HG02870 (cell line): ENCODE measurements at regions not wholly inside any gene's neighbourhood (a gene's known extent, or its start where the extent isn't known, plus 50 kb on each side); places are given as distances from the start of the nearest gene placed in this dataset.

ENCODE experiments used
- ATAC-seq: cut with Tn5 transposase; IDR thresholded peaks from one replicate; pipeline ENCODE4 v1.9.1; 2021; ENCODE audit warnings: mild to moderate bottlenecking, moderate library complexity; ENCODE audit not compliant: unreplicated experiment

DNA sequence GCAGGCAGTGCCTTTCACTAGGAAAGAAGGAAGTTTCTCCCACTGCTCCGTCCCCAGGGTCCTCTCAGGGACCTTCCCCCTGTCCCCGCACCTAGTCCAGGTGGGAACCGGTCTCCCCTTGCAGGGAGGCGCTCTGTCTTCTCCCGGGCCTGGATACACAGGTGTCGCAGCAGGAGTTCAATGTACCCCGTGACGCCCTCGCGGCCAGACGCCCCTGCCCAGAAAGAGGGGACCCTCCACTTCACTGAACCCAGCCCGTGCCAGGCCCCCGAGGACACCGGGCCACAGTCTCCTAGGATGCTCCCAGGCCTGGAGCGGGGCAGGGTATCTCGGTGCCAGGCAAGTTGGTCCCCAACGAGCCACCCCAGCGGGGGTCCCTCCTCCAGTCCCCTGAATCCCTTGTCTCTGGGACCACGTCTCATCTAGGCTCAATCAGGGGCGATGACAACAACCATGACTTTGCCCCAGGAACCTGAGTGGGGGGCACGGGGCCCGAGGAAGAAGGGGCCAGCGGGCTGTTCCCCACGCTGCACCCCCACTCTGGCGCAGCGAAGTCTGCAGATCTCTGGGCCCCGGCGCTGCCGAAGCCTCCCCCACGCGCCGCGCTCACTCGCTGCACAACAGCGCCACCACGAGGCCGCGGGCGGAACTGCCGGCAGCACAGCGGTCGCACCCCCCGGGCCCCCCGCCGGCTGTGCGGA is 103.0 kb downstream of the EDN3 start:
- no peak for ATAC-seq

DNA sequence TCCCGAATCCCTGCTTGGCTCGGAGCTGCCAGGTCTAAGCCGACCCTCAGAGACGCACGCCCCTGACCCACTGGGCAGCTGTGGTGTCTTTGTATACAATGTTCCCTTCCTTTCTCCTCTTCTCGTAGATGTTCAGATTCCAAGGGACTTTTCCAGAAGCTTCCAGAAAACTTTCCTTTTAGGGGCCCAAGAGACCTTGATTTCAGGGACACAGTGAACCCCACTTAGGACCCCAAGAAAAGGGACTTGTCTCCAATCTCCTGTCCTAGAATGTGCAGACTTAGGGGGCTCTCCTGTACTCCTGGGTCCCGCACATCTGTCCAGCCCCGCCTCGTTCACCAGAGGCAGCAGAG is 103.5 kb downstream of the EDN3 start:
- no peak for ATAC-seq

DNA sequence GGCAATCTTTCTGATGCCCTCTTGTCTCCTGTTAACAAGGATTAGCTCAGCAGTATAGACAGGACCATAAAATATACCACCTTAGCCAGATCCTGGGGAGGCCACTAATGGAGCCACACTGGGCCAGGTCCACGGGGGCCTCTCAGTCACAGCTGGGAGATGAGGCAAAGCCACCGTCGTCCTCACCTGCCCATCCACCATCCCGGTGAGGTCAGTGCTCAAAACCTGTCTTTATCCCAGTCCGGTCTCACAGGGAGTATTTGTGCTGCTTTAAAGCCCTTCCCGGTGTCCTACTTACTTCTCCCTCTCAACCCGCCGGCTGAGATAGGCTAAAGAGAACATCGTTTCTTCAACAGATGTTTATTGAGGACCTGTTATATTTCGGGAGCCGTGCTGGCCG is 104.3 kb downstream of the EDN3 start:
- no peak for ATAC-seq

DNA sequence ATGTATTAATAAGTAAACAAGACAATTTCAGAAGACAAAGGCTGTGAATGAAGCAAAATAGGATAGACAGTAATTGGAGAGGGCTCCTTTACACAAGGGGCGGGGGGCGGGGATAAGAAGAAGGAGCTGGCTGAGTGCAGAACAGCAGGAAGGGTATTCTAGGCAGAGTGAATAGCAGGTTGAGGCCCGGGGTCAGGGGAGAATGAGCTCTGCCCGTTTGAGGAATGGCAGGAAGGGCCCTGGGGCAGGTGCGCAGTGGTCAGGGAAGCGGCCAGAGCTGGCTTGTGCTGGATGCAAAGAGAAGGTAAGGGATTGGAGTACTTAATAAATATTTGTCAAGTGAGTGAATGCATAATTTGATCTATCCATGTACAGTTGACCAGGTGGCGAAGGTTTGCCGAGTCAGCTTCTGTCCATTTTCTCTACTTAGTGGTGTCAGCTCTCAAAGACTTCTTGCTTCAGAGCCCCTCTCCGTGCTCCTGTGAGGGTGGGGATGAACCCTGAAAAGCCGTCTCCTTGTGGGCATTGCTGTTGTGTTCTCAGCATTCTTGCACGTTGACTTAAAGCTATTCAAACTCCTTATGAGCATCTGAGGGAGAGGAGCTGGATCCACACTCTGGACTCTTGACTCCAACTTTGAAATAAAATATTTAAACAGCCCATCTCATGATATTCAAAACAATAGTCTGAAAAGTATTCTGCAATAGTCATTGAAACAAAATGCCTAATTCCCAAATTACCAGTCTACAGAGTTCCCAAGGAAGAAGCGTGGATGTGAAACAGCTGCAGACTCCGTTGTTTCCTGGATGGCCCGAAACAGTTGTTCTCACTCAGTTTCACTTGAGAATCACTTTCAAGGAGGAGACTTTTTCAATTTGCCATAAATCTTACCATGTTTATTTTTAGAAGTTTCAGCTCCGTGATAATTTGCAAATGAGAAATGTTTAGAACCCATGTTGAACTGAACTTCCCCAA is 105.1 kb downstream of the EDN3 start:
- ATAC-seq, result no peak

DNA sequence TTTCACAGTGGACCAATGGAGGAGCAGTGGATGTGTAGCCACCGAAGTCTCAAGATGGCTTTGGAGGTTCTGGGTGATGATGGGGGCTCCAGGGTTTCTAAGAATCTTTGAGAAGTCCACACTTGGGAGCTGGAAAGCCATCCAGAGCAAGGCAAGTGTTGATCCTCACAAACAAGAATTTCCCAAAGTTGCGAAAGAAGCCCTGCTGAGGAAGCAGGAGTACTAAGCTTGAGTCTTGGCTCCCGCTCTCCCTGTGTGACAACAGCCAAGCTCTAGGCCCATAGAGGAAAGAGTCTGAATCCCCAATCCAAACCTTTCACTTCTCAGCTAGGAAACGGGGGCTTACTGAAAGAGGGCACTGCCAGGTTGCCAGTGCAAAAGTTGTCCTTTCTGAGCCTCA is 106.0 kb downstream of the EDN3 start:
- no peak for ATAC-seq

DNA sequence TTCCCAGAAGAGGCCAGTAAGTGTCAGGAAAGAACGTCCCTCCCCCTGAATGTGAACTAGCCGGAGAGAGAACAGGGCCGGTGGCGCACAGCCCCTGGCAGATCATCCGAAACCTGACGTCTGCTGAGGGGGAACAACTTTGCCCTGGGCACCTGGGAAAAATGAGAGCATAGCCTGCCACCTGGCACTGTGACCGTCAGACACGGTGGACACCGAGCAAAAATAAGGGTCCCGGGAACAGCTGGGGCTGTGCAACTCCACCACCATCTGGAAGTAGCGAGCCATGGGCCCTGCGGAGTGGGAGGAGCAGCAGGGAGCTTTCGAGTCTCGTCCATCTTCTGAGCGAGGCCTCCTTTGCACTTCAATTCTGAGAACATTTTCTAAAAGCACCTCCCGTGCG is 110.8 kb downstream of the EDN3 start:
- no peak for ATAC-seq

DNA sequence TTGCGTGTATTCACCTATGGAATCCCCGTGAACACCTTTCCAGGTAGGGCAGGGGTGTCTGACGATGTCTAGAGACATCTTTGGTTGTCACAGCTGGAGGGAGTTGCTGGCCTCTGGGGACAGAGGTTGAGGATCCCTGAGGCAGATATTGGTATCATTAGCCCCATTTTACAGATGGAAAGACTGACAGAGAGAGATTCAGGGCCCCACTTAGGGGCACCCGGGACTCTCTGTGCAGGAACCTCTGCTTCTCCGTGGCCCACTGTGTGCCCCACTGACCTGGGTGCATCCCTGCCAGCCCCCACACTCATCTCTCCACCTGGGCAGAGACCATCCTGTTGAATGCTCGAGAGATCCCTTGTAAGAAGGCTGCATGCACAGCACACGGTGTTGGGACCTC is 111.2 kb downstream of the EDN3 start:
- no peak for ATAC-seq

DNA sequence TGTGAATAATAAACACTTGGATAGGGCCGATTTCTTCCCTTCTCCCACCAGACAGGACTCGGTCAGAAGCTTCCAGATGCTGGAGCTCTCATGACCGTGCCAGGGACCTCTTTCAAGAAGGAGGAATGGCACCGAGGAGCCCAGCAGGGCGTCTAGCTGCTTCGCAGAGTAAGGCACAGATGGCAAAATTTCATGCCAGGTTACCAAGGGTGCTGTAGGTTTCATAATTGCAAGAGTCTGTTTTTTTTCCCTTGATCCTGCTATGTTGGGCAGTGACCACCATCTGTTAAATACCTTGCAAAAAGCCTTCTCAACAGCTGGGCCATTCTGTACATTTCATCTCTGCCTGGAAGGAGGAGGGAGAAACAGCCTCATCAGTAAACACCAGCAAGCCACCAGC is 111.8 kb downstream of the EDN3 start:
- ATAC-seq, result no peak

DNA sequence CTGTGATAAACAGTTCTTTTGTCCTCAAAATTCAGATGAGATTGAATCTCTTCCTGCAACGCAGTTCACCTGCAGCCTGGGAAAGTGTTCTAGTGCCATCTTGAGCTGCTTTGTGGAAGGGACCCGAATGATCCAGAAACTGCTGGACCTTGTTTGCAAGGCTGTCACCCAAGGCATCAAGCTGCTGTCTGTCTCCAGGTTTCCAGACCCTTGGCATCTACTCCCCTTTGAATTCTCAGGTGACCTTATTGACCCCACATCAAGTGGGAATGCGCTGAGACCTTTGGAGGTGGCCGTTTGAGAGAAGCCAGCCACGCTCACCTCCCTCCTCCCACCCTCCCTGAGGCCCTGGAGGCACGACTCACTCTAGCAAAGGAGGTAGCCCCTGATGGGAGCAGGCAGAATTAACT is 112.5 kb downstream of the EDN3 start:
- ATAC-seq, result no peak

DNA sequence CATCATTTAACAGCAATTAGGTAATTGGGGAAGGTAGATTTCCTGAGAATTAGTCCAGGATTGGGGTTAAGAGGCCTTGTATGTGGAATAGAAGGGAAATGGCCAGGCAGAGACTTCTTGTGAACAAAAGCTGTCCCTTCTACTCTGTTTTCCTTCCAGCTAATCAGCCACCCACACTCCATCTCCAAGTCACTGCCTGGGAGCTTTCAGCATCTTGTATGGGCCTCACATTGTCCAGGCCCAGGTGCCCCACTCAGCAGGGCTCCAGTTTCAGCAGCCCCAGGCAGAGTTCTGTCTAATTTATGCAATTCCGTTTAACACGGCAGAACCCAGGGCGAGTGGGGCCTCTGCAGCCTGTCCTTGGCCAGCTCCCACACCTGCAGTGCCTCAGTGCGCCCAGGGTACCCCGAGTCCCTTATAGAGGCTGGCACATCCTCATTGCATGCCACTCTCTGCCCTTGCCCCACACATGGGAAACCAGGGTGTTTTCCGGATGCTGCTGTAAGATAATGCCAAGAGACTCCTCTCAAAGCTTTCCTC is 113.0 kb downstream of the EDN3 start:
- no peak for ATAC-seq

DNA sequence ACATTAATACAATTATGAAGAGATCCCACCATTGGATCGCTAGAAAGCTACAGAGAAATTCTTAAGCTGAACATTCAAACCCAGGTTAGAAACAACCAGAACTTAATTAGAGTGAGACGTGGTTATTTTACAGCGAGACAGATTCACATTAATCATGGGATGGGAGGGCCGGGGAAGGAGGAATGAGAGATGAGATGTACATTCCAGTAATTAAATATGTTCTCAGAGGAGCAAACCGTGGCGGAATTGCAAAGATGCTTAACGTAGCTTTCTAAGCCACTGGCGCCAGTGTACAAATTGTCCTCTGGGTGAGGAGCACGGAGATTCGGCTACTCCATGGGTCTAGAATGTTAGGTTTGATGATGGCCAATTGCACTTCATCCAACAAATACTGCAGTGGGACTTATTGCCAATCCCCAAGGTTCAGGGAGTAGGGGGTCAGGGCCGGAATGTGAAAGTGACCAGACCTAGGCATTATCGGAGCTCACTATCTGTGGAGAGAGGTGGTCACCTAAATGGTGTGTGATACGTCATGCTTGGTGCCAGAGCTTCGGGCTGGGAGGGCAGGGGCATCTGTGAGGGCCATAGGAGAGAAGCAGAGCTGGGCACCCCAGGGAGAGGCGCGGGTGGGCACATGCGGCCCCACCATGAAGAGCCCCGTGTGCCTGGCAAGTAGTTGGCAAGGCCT is 114.7 kb downstream of the EDN3 start:
- no peak for ATAC-seq

DNA sequence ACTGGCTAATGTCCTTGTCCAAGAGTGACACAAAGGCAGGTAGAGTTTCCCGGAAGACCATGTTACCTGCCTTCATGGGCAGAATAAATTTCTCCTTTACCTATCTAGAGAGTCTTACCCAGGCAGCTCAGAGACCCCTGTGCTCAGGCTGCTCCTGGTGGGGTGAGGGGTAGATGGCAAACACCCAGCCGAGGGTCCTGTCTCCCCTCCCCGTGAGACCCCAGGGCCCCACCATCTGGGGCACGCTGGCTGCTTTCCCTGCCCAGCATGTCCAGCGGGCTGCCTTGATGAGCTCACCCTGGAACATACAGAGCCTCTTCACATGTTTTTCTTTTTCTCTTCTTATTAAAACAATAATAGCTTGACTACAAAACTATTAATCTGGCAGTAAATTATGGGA is 116.5 kb downstream of the EDN3 start:
- no peak for ATAC-seq

DNA sequence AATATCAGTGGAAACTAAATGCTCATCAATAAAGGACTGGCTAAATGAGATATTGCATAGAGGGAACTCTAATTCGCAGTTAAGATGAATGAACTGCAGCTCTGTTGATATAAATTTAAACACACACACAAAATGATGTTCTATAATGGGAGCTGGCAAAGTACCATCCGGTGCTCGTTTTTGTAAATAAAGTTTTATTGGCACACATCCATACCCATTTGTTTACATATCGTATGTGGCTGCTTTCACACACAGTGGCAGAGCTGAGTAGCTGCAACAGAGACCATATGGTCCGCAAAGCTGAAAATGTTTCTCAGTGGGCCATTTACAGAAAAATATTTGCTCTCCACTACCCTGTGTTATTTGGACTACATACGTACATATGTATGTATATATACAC is 120.7 kb downstream of the EDN3 start:
- no peak for ATAC-seq

DNA sequence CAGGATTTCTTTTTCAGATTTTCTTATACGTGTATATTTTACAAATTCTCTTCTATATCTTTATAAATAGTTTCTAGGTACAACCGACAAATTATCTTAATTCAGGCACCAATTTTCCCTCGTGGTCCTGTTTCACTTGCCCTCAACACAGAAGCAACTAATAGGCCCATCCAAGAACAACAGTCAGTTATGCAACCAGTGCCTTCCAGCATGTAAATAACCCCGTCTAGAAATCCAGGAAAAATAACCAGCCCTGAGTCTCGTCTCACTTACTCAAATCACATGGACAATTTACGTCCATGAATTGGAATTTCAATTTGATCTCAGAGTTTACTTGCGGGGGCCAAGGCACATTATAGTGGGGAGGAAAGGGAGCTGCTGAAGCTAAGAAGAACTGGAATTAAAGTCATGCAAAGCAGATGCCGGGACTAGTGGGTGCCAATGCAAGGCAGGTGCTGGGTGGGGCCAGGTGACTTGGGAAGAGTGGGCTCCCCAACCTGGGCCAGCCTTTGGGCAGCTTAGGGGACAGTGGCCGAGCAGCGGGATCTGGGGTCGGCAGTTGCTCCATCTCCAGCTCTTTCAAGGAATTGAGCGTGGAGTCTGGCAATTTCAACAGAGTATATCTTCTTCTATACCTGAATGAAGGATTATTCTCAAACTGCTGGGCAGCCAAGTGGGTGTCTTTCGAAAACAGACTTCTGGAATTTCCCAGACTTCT is 121.7 kb downstream of the EDN3 start:
- no peak for ATAC-seq

DNA sequence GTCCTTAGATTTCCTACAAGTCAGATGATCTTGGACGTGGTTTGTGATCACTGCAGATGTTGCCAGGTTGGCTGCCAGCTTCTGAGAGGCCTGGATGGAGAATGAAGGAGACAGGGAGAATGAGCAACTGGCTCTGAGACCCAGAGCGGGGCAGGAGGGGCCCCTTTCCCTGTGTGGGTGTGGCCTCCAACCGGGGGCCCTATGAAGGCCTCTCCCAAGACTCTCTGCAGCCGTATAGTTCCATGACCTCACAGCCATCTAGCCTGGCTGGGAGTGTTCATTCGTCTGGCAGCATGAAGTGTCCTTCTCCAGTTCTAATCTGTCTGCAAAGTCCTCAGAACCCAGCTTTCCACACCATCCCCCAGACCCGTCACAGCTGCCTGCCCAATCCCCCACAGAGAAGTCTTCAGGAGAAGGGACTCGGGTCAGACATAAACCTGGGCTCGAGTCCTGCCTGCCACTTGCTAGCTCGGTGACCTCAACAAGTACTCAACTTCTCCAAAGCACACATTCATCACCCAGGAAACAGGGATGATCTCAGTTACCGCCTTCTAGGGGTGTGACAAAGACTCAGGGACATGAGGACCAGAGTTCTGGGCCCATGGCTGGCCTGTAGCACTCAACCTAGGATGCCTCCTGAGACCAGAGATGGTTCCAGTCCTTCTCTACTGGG is 122.6 kb downstream of the EDN3 start:
- ATAC-seq, result no peak

DNA sequence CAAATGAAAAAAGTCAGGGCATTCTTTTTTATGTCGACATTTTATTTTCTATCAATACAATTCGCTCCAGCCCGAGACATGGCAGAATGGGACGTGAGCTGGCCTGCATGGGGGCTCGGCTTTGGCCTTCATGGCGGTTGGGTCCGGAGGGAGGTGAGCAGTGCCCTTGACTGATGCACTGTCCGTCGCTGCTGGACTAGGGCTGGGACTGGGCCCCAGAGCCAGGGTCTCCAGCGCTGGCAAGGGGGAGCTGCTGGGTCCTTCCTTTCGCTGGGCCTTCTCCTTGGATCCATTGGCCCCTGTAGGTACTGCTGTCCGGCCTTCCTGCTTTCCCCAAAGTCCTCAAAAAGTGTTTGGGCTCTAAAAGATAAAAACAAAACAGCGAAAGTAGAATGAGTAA is 124.6 kb downstream of the EDN3 start:
- no peak for ATAC-seq

DNA sequence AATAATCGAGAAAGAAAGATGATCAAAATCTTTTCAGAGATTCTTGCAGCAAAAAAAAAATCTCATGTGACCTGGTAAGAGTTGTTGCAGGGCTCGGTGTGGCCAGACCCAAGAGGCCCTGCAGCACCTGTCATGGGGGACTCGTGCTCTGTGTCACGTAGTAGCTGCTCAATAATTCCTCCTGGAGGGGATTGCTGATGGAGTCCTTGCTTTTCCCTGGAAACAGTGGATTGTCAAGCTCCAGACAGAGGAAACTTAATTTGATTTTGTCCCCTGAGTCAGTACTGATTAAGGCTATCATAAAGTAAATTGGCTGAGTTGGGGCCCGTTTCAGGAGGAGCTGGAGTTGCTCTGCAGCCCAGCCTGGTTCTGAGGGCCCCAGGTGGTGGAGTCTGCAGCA is 125.2 kb downstream of the EDN3 start:
- ATAC-seq, result no peak

DNA sequence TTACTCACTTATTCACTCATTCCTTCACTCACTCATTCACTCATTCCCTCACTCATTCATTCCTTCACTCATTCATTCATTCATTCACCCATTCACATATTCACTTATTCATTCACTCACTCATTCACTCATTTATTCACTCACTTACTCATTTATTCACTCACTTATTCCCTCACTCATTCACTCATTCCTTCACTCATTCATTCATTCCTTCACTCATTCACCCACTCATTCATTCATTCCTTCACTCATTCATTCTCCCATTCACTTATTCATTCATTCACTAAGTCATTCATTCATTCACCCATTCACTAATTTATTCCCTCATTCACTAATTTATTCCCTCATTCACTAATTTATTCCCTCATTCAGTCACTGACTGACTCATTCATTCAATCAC is 127.6 kb downstream of the EDN3 start:
- no peak for ATAC-seq

DNA sequence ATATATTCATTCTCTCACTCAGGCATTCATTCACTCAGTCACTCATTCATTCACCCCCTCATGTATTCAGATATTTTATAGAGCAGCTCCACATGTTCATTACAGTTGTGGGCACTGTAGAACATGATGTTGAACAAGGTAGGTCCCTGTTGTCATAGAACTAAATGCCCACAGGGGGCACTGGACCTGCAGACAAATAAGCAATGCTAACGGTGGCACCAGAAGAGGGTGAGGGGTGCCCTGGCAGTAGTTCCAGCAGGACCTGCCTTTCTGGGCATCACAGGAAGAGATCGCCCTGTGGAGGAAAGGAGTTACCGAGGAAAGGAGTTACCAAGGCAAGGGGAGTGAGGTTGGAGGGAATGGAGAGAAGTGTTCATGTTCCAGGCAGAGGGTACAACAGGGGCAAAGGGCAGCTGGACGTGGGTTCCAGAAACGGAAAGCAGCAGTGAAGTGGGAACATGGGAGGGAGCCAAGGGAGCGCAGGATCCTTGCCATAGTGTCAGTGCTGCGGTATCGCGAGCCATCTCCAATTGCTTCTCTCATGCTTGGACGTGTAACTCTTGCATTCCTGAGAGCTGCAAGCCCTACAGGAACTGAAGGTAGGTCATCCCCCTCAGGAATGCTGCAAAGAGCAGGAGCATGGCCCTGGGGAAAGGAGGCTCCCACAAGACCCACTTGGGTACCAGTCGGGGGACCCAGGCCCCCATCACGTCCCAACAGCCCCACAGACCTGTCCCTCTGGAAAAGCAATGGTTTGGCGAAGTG is 128.2 kb downstream of the EDN3 start:
- no peak for ATAC-seq

DNA sequence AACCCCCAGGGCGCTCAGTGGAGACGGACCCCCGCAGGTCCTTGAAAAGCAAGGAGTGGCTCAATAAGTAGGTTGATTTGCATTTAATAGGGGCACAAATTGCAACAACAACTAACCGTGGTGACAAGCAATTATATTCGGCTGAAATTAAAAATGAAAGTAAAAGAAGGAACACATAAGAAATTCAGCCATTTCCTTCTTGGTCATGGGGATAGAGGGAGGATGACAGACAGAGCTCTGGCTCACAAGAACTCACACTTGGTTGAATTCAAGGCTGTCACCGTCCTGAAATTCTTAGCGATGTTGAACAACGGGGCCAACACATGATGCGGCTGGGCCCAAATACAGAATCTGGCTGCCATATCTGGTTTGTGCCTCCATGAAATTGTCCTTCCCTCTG is 129.0 kb downstream of the EDN3 start:
- no peak for ATAC-seq
